Left renal cortex interstitium (tissue), 4 donors: ENCODE measurements at regions not wholly inside any gene's neighbourhood (a gene's known extent, or its start where the extent isn't known, plus 50 kb on each side); places are given as distances from the start of the nearest gene placed in this dataset.
A peak's percentile ranks its signal among the peaks of the same experiment; 100 is the strongest.

Experiments
- DNase-seq, 4 donors: peaks; one replicate each; pipeline ENCODE4 v3.0.0-alpha.2; 2013; ENCODE audit warnings: low read depth in 4 of 4, low spot score in 2 of 4, missing footprints in 1 of 4

GRCh38 chr10:47101807-47102206 lies 190.6 kb downstream of the PTPN20 start:
- DNase-seq: no peak

DNA sequence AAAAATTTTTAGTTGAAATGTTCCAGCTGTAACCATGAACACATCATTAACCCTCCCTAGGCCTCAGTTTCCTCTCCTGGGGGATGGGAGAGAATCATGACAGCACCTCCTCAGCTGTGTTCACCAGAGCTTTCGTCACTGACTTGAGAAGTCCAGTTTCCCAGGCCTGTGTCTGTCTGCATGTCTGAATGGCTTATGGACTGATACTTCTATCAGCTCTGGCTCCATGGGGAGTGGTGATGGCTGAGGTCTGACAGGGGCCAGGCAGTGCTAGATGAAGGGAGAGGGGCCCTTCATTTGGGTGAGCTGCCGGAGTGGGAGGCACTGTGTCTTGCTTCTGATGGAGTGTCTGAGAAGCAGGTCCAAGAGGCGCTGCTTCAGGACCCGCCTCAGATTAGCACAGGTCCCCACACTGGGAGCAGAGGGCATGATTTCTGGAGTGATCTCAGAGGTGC lies 192.9 kb downstream of the PTPN20 start:
- DNase-seq: peak in 1 of 4 donors; percentile 12

DNA sequence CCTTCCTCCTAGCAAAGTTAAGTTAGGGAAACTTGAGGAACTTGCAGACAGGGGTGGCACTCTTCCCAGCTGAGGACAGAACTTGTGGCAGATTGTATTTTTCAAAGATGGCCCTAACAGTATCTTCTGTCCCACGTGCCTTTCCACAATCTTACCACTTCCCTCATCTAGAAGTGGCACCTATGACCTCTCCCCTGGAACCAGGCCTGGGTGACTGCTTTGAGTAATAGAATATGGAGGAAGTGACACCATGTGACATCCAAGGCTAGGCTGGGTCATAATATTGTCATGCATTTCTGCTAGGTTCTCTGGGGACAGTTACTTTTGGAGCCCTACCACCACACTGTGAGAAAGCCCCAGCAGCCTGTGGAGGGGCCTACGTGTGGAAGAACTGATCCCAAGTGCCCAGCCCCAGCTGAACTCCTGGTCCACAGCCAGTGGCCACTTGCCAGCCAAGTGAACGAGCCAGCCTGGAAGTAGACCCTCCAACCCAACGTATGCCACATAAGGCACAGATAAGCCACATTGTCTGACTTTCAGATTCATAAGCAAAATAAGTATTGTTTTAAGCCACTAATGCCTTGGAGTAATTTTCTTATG lies 193.7 kb downstream of the PTPN20 start:
- no peak for DNase-seq

GRCh38 chr10:47107007-47107747 lies 192.8 kb upstream of the GDF10 start:
- DNase-seq: no peak

DNA sequence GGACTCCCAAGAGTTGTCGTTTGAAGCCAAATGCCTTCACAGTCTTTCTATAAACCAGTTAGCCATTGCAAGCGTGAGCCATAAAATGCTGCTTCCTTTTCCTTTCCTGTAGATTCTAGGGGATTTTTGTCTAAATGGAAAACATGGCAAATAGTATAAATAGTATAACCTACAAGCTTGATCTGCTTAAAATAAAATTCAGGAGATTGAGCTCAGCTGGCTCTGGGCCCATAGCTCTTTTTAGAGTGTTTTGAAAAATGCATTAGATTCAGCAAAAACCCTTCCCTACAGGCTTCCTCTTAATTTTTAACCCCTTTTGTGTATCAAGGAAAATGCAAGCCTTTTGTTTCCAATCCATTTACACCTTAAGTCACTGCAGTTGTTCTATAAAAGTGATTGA lies 190.1 kb upstream of the GDF10 start:
- DNase-seq: no peak

DNA sequence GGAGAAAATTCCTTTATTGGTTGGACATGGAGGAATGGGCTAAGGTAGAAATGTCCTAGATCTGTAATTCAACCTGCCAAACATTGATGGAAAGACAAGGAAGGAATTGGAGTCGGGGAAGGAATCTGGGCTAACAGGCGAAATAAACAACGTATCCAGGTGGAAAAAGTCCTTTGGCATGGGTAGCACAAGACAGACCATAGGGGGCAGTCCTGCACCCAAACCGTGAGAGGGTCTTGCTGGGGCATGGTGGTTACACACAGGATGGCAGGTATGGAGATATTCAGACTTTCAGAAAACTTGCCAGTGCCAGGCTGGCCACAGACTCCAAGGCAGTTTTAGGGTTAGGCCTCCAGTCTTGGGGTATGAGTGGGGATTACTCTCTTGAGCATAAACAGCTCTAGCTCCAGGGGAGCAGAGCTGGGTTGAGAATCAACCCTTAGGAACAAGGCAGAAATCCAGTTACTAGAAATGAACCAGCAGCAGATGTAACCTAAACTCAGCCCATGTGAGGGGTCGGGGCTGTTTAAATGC lies 188.6 kb upstream of the GDF10 start:
- no peak for DNase-seq

GRCh38 chr10:47112612-47113011 lies 187.4 kb upstream of the GDF10 start:
- DNase-seq: no peak

DNA sequence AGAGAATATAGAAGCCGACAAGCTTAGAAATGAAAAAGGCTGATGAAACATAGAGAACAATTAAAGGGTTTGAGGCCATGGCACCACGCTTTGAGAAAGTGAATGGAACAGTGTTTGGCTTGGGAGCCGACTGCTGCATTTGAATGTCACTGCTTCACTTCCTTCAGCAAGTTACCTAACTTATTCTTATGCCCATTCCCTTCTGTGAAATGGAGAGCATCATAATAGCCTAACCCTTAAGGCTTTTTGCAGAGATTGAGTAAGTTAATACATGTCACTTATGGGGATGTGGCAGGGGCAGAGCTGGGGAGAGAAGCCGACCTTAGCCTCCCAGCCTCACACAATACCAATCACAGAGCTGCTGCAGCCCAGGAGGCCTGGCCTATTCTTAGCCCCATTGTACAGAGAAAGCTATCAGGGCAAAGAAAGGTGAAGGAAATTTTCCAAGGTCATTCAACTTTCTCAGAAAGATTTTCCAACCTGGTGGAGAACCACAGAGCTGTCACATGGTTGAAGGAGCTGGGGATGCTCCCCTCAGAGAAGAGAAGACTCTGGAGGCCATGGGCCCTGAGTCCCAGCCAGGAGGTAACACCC lies 186.0 kb upstream of the GDF10 start:
- DNase-seq: no peak

- DNase-seq: no peak
Observed at GRCh38 chr10:47114680-47115186, 185.3 kb upstream of the GDF10 start.

DNA sequence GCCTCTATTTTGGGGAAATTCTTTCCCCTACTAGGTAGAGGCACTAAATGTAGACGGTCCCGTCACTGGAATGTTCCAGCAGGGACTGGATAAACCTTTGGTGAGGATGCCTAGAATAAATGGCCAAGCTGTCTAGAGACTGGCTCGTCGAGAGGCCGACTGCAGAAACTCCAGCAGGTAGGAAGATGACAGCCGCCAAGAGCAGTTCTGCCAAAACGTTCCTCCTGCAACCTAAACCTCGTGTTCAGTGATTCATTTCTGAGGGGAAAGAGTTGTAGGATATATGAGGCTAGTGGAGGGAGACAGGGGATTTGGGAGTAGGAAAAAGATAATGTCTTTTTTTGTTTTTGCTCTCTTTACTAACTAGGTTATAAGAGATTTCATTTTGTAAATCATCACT lies 184.7 kb upstream of the GDF10 start:
- DNase-seq: no peak

- DNase-seq: no peak
Observed at GRCh38 chr10:47116445-47116844, 183.6 kb upstream of the GDF10 start.

DNA sequence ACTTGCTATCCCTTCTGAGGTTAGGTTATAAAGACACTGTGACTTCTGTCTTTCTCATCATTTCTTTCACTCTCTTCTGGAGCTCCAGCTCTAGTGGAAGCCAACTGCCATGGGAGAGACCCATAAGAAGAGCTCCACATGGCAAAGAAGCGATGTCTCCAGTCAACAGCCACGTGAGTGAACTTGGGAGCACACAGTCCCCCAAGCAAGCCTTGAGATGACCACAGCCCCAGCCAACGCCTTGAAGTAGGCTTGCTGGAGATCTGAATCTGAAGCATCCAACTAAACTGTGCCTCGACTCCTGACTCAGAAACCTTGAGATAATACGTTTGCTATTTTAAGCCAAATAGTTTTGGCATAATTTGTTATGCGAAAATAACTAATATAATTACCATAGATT lies 181.7 kb upstream of the GDF10 start:
- no peak for DNase-seq

GRCh38 chr10:47121336-47121735 lies 178.7 kb upstream of the GDF10 start:
- DNase-seq: no peak

DNA sequence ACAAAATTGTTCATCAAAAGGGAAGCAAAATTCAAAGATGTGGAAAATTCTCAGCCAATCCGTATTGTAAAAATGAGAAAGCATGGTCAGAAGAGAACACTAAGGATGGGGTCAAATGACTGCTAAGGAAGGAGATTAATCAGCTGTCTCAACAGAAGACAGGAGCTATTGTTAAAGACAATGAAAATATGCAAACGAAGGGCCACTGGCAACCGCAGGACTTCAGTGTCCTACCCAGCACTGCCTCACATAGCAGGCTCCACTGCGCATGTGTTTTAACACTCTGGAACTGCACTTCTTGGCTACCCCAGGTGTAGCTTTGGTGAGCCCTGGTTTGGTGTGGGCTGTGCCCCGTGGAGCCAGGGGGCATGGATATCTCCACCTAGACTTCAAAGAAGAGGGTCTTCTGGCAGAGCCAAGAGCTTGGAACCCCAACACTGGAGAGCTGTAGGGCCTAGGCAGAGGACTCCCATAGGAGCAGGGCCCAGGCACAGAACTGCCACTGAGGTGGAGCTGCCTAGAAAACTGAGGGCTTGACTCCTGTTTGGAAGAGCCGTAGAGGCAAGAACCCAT lies 176.2 kb upstream of the GDF10 start:
- no peak for DNase-seq

DNA sequence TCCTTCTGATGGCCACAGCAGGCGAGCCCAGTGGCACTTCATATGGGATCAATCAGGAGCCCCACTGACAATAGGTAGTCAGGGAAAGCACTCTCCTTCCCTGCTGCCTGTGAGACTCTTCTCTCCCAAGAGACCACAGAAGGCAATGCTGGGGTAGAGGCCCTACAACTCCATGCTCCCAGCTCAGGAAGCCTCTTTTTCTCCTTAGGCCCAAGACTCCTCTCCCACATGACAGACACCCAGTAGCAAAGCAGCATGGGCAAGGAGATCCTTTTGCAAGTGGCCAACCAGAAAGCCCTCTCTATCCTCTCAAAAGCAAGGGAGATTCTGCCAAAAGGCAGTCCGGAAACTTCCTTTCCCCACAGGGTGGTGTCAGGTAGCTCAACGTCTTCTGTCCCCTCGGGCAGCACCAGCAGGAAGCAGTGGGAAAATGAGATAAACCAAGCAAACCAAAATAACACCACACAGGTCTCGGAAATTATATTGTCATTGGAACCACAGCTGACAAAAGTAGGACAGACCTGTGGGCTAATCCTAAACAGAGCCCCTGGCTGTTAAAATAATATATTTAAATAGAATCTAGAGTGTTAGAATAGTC lies 172.7 kb upstream of the GDF10 start:
- DNase-seq: no peak

DNA sequence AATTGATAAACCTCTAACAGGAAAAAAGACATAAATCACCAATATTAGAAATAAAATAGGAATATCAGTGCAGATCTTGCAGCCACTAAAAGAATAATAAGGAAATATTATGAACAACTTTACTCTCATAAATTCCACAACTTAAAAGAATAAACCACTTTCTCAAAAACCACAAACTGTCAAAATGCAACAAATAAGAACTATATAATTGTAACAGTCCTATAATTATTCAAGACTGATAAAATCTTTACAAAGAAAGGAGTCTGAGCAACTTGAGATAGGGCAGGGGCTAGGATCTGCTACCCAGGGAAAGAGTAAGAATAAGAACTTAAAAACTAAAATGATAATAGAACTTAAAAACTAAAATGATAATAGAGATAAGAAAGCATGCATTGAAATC lies 169.5 kb upstream of the GDF10 start:
- no peak for DNase-seq

DNA sequence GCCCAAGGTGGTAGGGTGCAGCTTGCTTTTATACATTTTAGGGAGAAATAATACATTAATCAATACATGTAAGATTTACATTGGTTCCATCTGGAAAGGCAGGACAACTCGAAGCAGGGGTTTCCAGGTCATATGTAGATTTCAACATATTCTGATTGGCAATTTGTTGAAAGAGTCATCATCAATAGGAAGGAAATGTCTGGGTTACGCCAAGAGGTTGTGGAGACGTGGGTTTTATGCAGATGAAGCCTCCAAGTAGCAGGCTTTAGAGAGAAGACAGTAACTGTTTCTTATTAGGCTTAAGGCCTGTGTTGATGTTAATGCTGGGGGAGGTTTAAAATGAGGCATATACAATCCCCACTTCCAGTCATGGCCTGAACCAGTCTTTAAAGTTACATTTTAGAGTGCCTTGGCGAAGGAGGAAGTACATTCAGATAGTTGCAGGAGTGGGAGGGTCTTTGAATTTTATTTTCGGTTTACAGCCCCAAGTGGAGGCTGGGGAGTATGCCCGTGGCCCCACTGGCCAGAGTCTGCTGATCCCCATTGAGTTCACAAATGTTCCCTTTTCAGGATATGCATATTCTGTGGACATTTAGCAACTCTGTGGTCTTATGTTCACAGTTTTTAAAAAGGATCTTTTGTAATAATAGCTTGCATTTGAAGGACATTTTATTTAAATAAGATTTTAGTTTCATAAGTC lies 166.0 kb upstream of the GDF10 start:
- no peak for DNase-seq

- DNase-seq: no peak
Observed at GRCh38 chr10:47136866-47137265, 163.1 kb upstream of the GDF10 start.

GRCh38 chr10:47137311-47137851 lies 162.6 kb upstream of the GDF10 start:
- DNase-seq: no peak

DNA sequence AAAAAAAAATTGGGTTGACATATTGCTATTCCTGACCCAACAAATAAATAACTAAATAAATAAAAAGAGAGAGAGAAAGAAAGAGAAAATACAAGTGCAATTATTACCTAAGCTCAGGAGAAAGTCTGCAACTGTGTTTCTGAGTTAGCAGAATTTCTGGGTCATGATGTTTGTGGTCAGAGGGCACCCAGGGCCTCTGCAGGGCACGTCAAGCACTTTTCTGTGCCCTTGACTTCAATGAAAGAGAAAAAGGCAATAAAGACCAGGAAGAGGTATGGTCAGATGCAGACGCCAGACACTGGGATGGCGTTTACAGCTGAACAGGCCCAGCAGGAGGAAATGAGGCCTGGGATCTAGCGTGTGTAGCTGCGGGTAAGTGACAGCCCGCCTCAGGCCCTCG lies 160.9 kb upstream of the GDF10 start:
- no peak for DNase-seq
